Breast epithelium (tissue), 4 donors: ENCODE measurements at regions not wholly inside any gene's neighbourhood (a gene's known extent, or its start where the extent isn't known, plus 50 kb on each side); places are given as distances from the start of the nearest gene placed in this dataset.

Experiments used
- DNase-seq, 2 donors: peaks; one replicate each; pipeline ENCODE4 v3.0.0-alpha.2; 2019; ENCODE audit warnings: low spot score in 2 of 2
- H3K27ac ChIP-seq, 2 donors: fragments of 200-600 bp; sonication (generic) in 1 of 2; one replicate each; pipeline ENCODE4 v1.5.1; 2016 to 2019; ENCODE audit warnings: mild to moderate bottlenecking in 1 of 2
- H3K27me3 ChIP-seq, 2 donors: fragments of 200-600 bp; sonication (generic) in 1 of 2; one replicate each; pipeline versions ENCODE4 v1.5.1 to v1.6.0; 2017 to 2019; ENCODE audit warnings: control low read depth in 1 of 2, mild to moderate bottlenecking in 1 of 2
- H3K36me3 ChIP-seq: fragments of 200-600 bp; one replicate; pipeline ENCODE4 v1.5.1; 2019
- H3K4me1 ChIP-seq, 2 donors: fragments of 200-600 bp; sonication (generic); one replicate each; pipeline ENCODE4 v1.5.1; 2016 to 2019; ENCODE audit warnings: control low read depth in 1 of 2
- H3K4me3 ChIP-seq, 3 donors: fragments of 200-600 bp; sonication (generic); 1 replicate in 2 of 3; 2 replicates in 1 of 3; pipeline ENCODE4 v1.5.1; 2016 to 2019; ENCODE audit warnings: mild to moderate bottlenecking in 3 of 3, moderate library complexity in 2 of 3
- H3K9me3 ChIP-seq, 2 donors: fragments of 200-600 bp; sonication (generic) in 1 of 2; one replicate each; pipeline ENCODE4 v1.5.1; 2016 to 2019; ENCODE audit warnings: control low read depth in 1 of 2
- POLR2A ChIP-seq: fragments of 450-650 bp; IDR thresholded peaks from one replicate; pipeline ENCODE4 v1.6.1; 2016; ENCODE audit warnings: antibody characterized with exemption, mild to moderate bottlenecking, moderate library complexity
- POLR2AphosphoS5 ChIP-seq, 3 donors: sonication (generic); formaldehyde crosslinking; IDR thresholded peaks; one replicate each; pipeline ENCODE4 v1.6.1; 2017; ENCODE audit warnings: antibody characterized with exemption in 3 of 3
- intact Hi-C: fragments of 100-400 bp; cut with DNase I; formaldehyde crosslinking; loops from one replicate; pipeline ENCODE4 v1.15.1; 2023; ENCODE audit warnings: low total_unique reads
- TF ChIP-seq, protein P1 (sequence below), 3 donors: fragments of 450-650 bp; IDR thresholded peaks; one replicate each; pipeline ENCODE4 v1.5.1; 2016 to 2017; ENCODE audit warnings: antibody characterized with exemption in 3 of 3, mild to moderate bottlenecking in 3 of 3, moderate library complexity in 3 of 3

GRCh38 chr2:8290771-8291352, 391.0 kb upstream of the ID2 start:
- intact Hi-C loops, result no loop called here
- TF ChIP-seq POLR2A, result no peak
- no peak for TF ChIP-seq POLR2AphosphoS5 (IDR thresholded peaks at IDR 0.05)
- TF ChIP-seq, protein P1, sequence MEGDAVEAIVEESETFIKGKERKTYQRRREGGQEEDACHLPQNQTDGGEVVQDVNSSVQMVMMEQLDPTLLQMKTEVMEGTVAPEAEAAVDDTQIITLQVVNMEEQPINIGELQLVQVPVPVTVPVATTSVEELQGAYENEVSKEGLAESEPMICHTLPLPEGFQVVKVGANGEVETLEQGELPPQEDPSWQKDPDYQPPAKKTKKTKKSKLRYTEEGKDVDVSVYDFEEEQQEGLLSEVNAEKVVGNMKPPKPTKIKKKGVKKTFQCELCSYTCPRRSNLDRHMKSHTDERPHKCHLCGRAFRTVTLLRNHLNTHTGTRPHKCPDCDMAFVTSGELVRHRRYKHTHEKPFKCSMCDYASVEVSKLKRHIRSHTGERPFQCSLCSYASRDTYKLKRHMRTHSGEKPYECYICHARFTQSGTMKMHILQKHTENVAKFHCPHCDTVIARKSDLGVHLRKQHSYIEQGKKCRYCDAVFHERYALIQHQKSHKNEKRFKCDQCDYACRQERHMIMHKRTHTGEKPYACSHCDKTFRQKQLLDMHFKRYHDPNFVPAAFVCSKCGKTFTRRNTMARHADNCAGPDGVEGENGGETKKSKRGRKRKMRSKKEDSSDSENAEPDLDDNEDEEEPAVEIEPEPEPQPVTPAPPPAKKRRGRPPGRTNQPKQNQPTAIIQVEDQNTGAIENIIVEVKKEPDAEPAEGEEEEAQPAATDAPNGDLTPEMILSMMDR (IDR thresholded peaks at IDR 0.05), result no peak
- Histone ChIP-seq H3K4me3 (no peak overlapping the region), H3K4me1 (no peaks in the 10 kb centered on the region), H3K27ac (no peak overlapping the region), H3K36me3 (no peaks in the 10 kb centered on the region), H3K27me3 (no peaks in the 10 kb centered on the region), H3K9me3 (no peaks in the 10 kb centered on the region)
- DNase-seq, result no peak

GRCh38 chr2:8296306-8296705, 385.6 kb upstream of the ID2 start:
- TF ChIP-seq, protein P1 (IDR thresholded peaks at IDR 0.05), result no peak
- TF ChIP-seq POLR2AphosphoS5 (IDR thresholded peaks at IDR 0.05), result no peak
- no peak for TF ChIP-seq POLR2A
- Histone ChIP-seq H3K27ac (no peak overlapping the region), H3K4me1 (no peaks in the 10 kb centered on the region), H3K9me3 (no peaks in the 10 kb centered on the region), H3K27me3 (no peaks in the 10 kb centered on the region), H3K36me3 (no peaks in the 10 kb centered on the region), H3K4me3 (no peak overlapping the region)
- DNase-seq, result no peak
- intact Hi-C loops, result no loop called here

DNA sequence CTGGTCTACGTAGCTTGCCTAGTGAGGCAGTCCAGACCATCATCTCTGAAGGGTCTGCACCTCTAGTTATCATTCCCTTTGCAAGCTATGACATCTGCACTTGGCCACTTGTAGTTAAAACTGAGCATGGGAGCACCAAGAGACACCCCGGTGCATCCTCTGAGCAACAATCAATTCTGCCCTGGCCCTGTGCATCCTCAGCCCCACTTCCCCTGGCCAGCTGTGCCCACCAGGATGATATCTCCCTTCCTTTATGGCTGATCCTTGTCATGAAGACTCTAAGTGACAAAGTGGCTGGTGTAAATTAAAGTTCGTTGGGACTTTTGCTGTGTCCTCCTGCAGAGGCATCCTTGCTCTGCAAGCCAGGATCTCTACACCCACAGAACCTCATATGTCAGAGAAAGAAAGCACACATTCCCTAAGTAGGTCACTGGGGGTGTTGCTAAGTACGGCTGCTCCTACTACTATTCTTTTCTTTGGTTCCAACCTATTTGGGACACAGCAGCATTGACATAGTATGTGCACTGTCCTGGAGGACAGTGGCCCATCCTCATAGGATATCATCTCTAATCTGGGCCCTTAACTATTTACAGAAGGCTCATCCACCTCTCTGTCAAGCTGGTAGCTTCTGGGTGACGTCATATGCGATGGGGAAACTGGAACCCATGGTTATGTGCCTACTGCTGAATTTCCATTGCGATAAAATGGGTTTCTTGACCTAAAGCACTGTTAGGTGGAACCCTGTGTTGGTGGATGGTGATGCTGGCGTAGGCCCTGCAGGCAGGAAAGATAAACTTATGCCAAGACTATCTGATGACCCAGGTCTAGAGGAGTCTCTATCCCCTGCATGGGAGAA, 384.3 kb upstream of the ID2 start:
- Histone ChIP-seq H3K27me3 (no peaks in the 10 kb centered on the region), H3K4me1 (no peaks in the 10 kb centered on the region), H3K9me3 (no peaks in the 10 kb centered on the region), H3K4me3 (no peak overlapping the region), H3K27ac (no peak overlapping the region), H3K36me3 (no peaks in the 10 kb centered on the region)
- no peak for DNase-seq
- intact Hi-C loops, result no loop called here
- TF ChIP-seq POLR2A (no peak), POLR2AphosphoS5 (IDR thresholded peaks at IDR 0.05) (no peak)
- TF ChIP-seq, protein P1 (IDR thresholded peaks at IDR 0.05), result no peak

- TF ChIP-seq POLR2AphosphoS5 (IDR thresholded peaks at IDR 0.05), result no peak
- no peak for TF ChIP-seq POLR2A
- TF ChIP-seq, protein P1 (IDR thresholded peaks at IDR 0.05), result no peak
- H3K27ac ChIP-seq, result no peak overlapping the region
- no peaks in the 10 kb centered on the region for H3K4me1 ChIP-seq
- intact Hi-C loops, result no loop called here
- no peak overlapping the region for H3K4me3 ChIP-seq
- DNase-seq, result no peak
- H3K27me3 ChIP-seq, result no peaks in the 10 kb centered on the region
- H3K36me3 ChIP-seq, result no peaks in the 10 kb centered on the region
- no peaks in the 10 kb centered on the region for H3K9me3 ChIP-seq
Measured at GRCh38 chr2:8298783-8299182, 383.1 kb upstream of the ID2 start.

DNA sequence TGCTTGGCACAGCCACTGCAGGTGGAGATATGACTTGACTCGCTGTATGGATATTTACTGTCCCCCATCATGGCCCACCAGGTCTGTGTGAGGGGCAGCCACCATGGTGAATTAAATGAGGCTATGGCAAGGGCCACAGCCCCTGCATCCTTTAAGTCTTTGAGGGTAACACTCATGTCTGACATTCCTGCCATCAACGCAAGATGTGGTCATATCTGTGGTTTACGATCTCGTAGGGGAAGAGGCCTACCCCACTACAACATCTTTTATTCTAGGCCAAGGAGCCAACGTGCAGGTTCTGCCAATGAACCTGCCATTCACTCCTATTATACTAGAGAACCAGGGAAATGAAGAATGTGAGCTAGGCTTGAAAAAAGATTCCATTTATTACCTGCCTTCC, 381.6 kb upstream of the ID2 start:
- no peak overlapping the region for H3K4me3 ChIP-seq
- no peaks in the 10 kb centered on the region for H3K27me3 ChIP-seq
- H3K27ac ChIP-seq, result no peak overlapping the region
- H3K4me1 ChIP-seq, result no peaks in the 10 kb centered on the region
- H3K9me3 ChIP-seq, result no peaks in the 10 kb centered on the region
- intact Hi-C loops, result no loop called here
- TF ChIP-seq POLR2AphosphoS5 (IDR thresholded peaks at IDR 0.05) (no peak), POLR2A (no peak)
- TF ChIP-seq, protein P1 (IDR thresholded peaks at IDR 0.05), result no peak
- no peaks in the 10 kb centered on the region for H3K36me3 ChIP-seq
- DNase-seq, result no peak
